ENCODE measurements at regions not wholly inside any gene's neighbourhood (a gene's known extent, or its start where the extent isn't known, plus 50 kb on each side); places are given as distances from the start of the nearest gene placed in this dataset.
A peak's percentile ranks its signal among the peaks of the same experiment; 100 is the strongest.

DNA sequence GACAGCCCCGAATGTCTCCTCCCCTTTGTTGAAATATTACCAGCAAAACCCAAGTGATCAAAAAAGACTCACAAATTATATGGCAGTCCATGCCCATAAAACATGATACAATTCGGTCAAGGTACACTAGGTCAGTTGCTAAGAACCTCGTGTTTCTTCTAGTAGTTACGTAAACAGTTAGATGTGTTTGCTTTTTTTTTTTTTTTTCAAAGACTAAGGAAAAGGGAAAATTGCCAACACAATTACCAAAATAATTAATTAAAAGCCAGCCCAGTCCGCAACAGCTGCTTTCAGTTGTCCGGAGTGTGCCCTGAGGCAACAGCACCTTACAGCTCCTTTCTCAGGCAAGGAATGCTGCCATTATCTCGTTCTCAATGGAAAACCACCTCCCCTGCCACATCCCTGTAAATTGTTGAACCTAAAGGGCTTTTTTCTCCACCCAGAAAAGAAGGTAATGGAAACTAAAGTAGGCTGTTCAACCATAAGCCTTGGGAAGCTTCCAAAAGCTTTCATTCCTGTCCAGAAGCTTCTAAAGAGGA is 129.2 kb upstream of the TSC22D2 start:
- Histone ChIP-seq H2AFZ (peak overlapping the region; percentile 9), H3K9me2 (replicated peaks; ENCODE audit: insufficient read depth) (no peaks in the 10 kb centered on the region), H3K79me2 (no peaks in the 10 kb centered on the region), H3K4me3 (no peak overlapping the region), H3K27me3 (no peaks in the 10 kb centered on the region), H4K20me1 (ENCODE audit: insufficient read depth, poor library complexity, severe bottlenecking) (no peaks in the 10 kb centered on the region), H3K4me2 (peak overlapping the region; percentile 27), H3K9me3 (ENCODE audit: low read depth) (no peaks in the 10 kb centered on the region), H3K36me3 (replicated peaks; ENCODE audit: insufficient read depth, low read depth) (no peaks in the 10 kb centered on the region), H3K4me1 (ENCODE audit: insufficient read depth) (peaks cover 25% of the 10 kb centered on the region), H3K27ac (peak overlapping the region; percentile 89)
- TF ChIP-seq EZH2phosphoT487 (IDR thresholded peaks at IDR 0.05; ENCODE audit: low read depth, severe bottlenecking, unreplicated experiment), result no peak
- TF ChIP-seq EZH2 (IDR thresholded peaks at IDR 0.05; ENCODE audit: borderline replicate concordance), result no peak
- TF ChIP-seq, protein P1, sequence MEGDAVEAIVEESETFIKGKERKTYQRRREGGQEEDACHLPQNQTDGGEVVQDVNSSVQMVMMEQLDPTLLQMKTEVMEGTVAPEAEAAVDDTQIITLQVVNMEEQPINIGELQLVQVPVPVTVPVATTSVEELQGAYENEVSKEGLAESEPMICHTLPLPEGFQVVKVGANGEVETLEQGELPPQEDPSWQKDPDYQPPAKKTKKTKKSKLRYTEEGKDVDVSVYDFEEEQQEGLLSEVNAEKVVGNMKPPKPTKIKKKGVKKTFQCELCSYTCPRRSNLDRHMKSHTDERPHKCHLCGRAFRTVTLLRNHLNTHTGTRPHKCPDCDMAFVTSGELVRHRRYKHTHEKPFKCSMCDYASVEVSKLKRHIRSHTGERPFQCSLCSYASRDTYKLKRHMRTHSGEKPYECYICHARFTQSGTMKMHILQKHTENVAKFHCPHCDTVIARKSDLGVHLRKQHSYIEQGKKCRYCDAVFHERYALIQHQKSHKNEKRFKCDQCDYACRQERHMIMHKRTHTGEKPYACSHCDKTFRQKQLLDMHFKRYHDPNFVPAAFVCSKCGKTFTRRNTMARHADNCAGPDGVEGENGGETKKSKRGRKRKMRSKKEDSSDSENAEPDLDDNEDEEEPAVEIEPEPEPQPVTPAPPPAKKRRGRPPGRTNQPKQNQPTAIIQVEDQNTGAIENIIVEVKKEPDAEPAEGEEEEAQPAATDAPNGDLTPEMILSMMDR (IDR thresholded peaks at IDR 0.05; ENCODE audit: poor library complexity), result no peak
- 34% methylated on average over 7 of the region's 7 CpGs for WGBS (ENCODE audit: low lambda C conversion rate, missing lambda C conversion rate)
- DNase-seq (ENCODE audit: low spot score), result peak; percentile 60

DNA sequence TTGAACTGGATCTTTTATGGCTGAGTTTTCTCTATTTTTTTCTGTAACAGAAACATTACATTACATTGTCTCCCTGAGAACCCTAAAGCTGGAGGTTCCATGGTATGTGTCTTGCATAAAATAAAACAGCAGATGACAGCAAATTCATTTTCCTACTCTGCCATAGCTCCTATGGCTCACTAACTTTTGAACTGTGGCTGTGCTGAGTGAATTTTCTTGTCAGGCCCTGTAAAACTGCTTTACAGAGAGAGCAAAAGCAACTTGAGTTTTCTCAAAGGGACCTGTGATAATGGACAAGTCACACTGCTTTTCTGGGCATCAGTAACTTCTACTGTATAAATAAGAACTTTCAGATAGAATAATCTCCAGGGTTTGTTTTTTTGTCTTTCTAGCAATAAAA is 129.9 kb upstream of the TSC22D2 start:
- Histone ChIP-seq H2AFZ (no peak overlapping the region), H3K4me3 (no peak overlapping the region), H3K27me3 (no peaks in the 10 kb centered on the region), H3K4me2 (peak overlapping the region; percentile 21), H3K79me2 (no peaks in the 10 kb centered on the region), H3K9me3 (ENCODE audit: low read depth) (no peaks in the 10 kb centered on the region), H3K36me3 (replicated peaks; ENCODE audit: insufficient read depth, low read depth) (no peaks in the 10 kb centered on the region), H3K27ac (peak overlapping the region; percentile 62), H3K4me1 (ENCODE audit: insufficient read depth) (peaks cover 25% of the 10 kb centered on the region), H3K9me2 (replicated peaks; ENCODE audit: insufficient read depth) (no peaks in the 10 kb centered on the region), H4K20me1 (ENCODE audit: insufficient read depth, poor library complexity, severe bottlenecking) (no peaks in the 10 kb centered on the region)
- no peak for DNase-seq (ENCODE audit: low spot score)
- TF ChIP-seq, protein P1 (IDR thresholded peaks at IDR 0.05; ENCODE audit: poor library complexity), result peak; percentile 12
- TF ChIP-seq EZH2phosphoT487 (IDR thresholded peaks at IDR 0.05; ENCODE audit: low read depth, severe bottlenecking, unreplicated experiment), result no peak

DNA sequence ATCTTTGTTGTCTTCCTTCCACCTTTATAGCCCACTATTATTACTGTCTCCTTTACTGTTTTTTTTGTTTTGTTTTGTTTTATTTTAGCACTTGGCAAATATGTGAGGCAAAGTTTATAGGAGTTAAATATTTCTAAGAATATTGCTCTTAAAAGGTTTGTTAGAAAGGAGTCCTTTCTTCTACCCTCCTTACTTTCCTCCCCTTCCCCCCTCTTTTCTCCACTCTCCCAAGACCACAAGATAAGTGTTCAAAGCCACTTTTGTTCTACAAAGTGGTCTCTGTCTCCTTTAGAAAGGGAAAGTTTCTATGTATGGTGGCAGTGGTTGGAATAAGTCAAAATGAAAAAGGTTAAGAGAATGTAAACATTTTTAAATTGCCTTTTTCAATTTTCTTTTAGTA is 130.7 kb upstream of the TSC22D2 start:
- peak overlapping the region; percentile 62 for H3K27ac ChIP-seq
- no peak overlapping the region for H2AFZ ChIP-seq
- no peaks in the 10 kb centered on the region for H4K20me1 ChIP-seq (ENCODE audit: insufficient read depth, poor library complexity, severe bottlenecking)
- H3K36me3 ChIP-seq (replicated peaks; ENCODE audit: insufficient read depth, low read depth), result no peaks in the 10 kb centered on the region
- no peak overlapping the region for H3K4me3 ChIP-seq
- TF ChIP-seq, protein P1 (IDR thresholded peaks at IDR 0.05; ENCODE audit: poor library complexity), result no peak
- TF ChIP-seq EZH2phosphoT487 (IDR thresholded peaks at IDR 0.05; ENCODE audit: low read depth, severe bottlenecking, unreplicated experiment), result no peak
- TF ChIP-seq EZH2 (IDR thresholded peaks at IDR 0.05; ENCODE audit: borderline replicate concordance), result no peak
- H3K4me1 ChIP-seq (ENCODE audit: insufficient read depth), result peaks cover 25% of the 10 kb centered on the region
- no peak for DNase-seq (ENCODE audit: low spot score)
- no peaks in the 10 kb centered on the region for H3K79me2 ChIP-seq
- H3K9me3 ChIP-seq (ENCODE audit: low read depth), result no peaks in the 10 kb centered on the region
- peak overlapping the region; percentile 21 for H3K4me2 ChIP-seq
- no peaks in the 10 kb centered on the region for H3K9me2 ChIP-seq (replicated peaks; ENCODE audit: insufficient read depth)
- H3K27me3 ChIP-seq, result no peaks in the 10 kb centered on the region

DNA sequence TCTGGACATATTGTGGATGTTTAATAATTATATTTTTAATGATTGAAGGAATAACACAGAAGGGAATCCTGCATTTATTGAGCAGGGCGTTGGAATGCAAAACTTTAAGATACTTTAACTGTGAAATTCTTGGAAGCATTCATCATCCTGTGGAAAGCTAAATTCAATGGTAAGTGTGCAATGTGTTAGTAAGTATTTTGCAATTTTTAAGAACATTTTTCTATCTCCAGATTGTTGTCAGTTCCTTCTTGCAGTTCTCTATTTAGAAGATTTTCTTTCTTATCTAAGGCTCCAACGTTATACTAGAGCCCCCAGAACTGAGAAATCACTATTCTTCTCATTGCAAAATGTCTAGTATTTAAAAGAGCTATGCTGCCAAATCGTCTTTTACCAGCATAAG is 132.2 kb upstream of the TSC22D2 start:
- WGBS (ENCODE audit: low lambda C conversion rate, missing lambda C conversion rate), result 60% methylated on average over 3 of the region's 3 CpGs
- no peak for TF ChIP-seq EZH2phosphoT487 (IDR thresholded peaks at IDR 0.05; ENCODE audit: low read depth, severe bottlenecking, unreplicated experiment)
- TF ChIP-seq, protein P1 (IDR thresholded peaks at IDR 0.05; ENCODE audit: poor library complexity), result no peak
- TF ChIP-seq EZH2 (IDR thresholded peaks at IDR 0.05; ENCODE audit: borderline replicate concordance), result no peak
- H3K36me3 ChIP-seq (replicated peaks; ENCODE audit: insufficient read depth, low read depth), result no peaks in the 10 kb centered on the region
- H3K9me2 ChIP-seq (replicated peaks; ENCODE audit: insufficient read depth), result no peaks in the 10 kb centered on the region
- no peak overlapping the region for H3K4me2 ChIP-seq
- no peak for DNase-seq (ENCODE audit: low spot score)
- H3K79me2 ChIP-seq, result no peaks in the 10 kb centered on the region
- no peaks in the 10 kb centered on the region for H4K20me1 ChIP-seq (ENCODE audit: insufficient read depth, poor library complexity, severe bottlenecking)
- no peak overlapping the region for H2AFZ ChIP-seq
- peaks cover 25% of the 10 kb centered on the region for H3K4me1 ChIP-seq (ENCODE audit: insufficient read depth)
- H3K27ac ChIP-seq, result no peak overlapping the region
- H3K9me3 ChIP-seq (ENCODE audit: low read depth), result no peaks in the 10 kb centered on the region
- H3K27me3 ChIP-seq, result no peaks in the 10 kb centered on the region
- no peak overlapping the region for H3K4me3 ChIP-seq

All from hepatocyte (in vitro differentiated cells).